ENCODE measurements at regions not wholly inside any gene's neighbourhood (a gene's known extent, or its start where the extent isn't known, plus 50 kb on each side); places are given as distances from the start of the nearest gene placed in this dataset.

GRCh38 chr2:60175290-60175689 lies 378.2 kb downstream of the BCL11A start:
- Histone ChIP-seq H3K4me1 (no peaks in the 10 kb centered on the region), H3K27ac (no peak overlapping the region), H3K27me3 (no peaks in the 10 kb centered on the region), H3K9me3 (no peaks in the 10 kb centered on the region), H3K36me3 (no peaks in the 10 kb centered on the region), H3K4me3 (no peak overlapping the region)
- intact Hi-C loops (cut with DNase I; ENCODE audit: low total_unique reads), result no loop called here
- no peak for DNase-seq (ENCODE audit: low spot score in 2 of 2)
- TF ChIP-seq POLR2AphosphoS5 (IDR thresholded peaks at IDR 0.05) (no peak), CTCF (IDR thresholded peaks at IDR 0.05) (no peak), POLR2A (IDR thresholded peaks at IDR 0.05) (no peak)

- H3K36me3 ChIP-seq, result no peaks in the 10 kb centered on the region
- intact Hi-C loops (cut with DNase I; ENCODE audit: low total_unique reads), result no loop called here
- no peaks in the 10 kb centered on the region for H3K27me3 ChIP-seq
- H3K27ac ChIP-seq, result no peak overlapping the region
- H3K4me1 ChIP-seq, result no peaks in the 10 kb centered on the region
- H3K9me3 ChIP-seq, result no peaks in the 10 kb centered on the region
- H3K4me3 ChIP-seq, result no peak overlapping the region
- DNase-seq (ENCODE audit: low spot score in 2 of 2), result no peak
- TF ChIP-seq POLR2AphosphoS5 (IDR thresholded peaks at IDR 0.05) (no peak), CTCF (IDR thresholded peaks at IDR 0.05) (no peak), POLR2A (IDR thresholded peaks at IDR 0.05) (no peak)
These were observed 379.3 kb downstream of the BCL11A start for GRCh38 chr2:60174146-60174545.

GRCh38 chr2:60172801-60173200 lies 380.7 kb downstream of the BCL11A start:
- H3K36me3 ChIP-seq, result no peaks in the 10 kb centered on the region
- TF ChIP-seq POLR2AphosphoS5 (IDR thresholded peaks at IDR 0.05) (no peak), CTCF (IDR thresholded peaks at IDR 0.05) (no peak), POLR2A (IDR thresholded peaks at IDR 0.05) (no peak)
- DNase-seq (ENCODE audit: low spot score in 2 of 2), result no peak
- H3K4me1 ChIP-seq, result no peaks in the 10 kb centered on the region
- intact Hi-C loops (cut with DNase I; ENCODE audit: low total_unique reads), result no loop called here
- no peak overlapping the region for H3K27ac ChIP-seq
- no peaks in the 10 kb centered on the region for H3K27me3 ChIP-seq
- H3K9me3 ChIP-seq, result no peaks in the 10 kb centered on the region
- no peak overlapping the region for H3K4me3 ChIP-seq

- no peaks in the 10 kb centered on the region for H3K36me3 ChIP-seq
- H3K4me1 ChIP-seq, result no peaks in the 10 kb centered on the region
- DNase-seq (ENCODE audit: low spot score in 2 of 2), result no peak
- H3K27me3 ChIP-seq, result no peaks in the 10 kb centered on the region
- no peak overlapping the region for H3K27ac ChIP-seq
- no peak overlapping the region for H3K4me3 ChIP-seq
- no peaks in the 10 kb centered on the region for H3K9me3 ChIP-seq
- TF ChIP-seq POLR2A (IDR thresholded peaks at IDR 0.05) (no peak), CTCF (IDR thresholded peaks at IDR 0.05) (no peak), POLR2AphosphoS5 (IDR thresholded peaks at IDR 0.05) (no peak)
- intact Hi-C loops (cut with DNase I; ENCODE audit: low total_unique reads), result no loop called here
These were observed 383.2 kb downstream of the BCL11A start for GRCh38 chr2:60170272-60170671.

GRCh38 chr2:60168247-60168646 lies 385.2 kb downstream of the BCL11A start:
- TF ChIP-seq POLR2A (IDR thresholded peaks at IDR 0.05) (no peak), CTCF (IDR thresholded peaks at IDR 0.05) (no peak), POLR2AphosphoS5 (IDR thresholded peaks at IDR 0.05) (no peak)
- H3K4me1 ChIP-seq, result no peaks in the 10 kb centered on the region
- H3K36me3 ChIP-seq, result no peaks in the 10 kb centered on the region
- H3K9me3 ChIP-seq, result no peaks in the 10 kb centered on the region
- H3K27ac ChIP-seq, result no peak overlapping the region
- H3K4me3 ChIP-seq, result no peak overlapping the region
- intact Hi-C loops (cut with DNase I; ENCODE audit: low total_unique reads), result no loop called here
- no peaks in the 10 kb centered on the region for H3K27me3 ChIP-seq
- no peak for DNase-seq (ENCODE audit: low spot score in 2 of 2)
